Lower lobe of right lung (tissue), 2 donors: ENCODE measurements at regions not wholly inside any gene's neighbourhood (a gene's known extent, or its start where the extent isn't known, plus 50 kb on each side); places are given as distances from the start of the nearest gene placed in this dataset.

Source experiments
- ATAC-seq, 2 donors: fragments of 200-7000 bp; cut with Tn5 transposase; one replicate each; pipeline ENCODE4 v1.9.1; 2020 to 2022; ENCODE audit warnings: mild to moderate bottlenecking in 2 of 2, moderate library complexity in 2 of 2
- DNase-seq: peaks from one replicate; pipeline ENCODE4 v3.0.0-alpha.2; 2020
- H3K27ac ChIP-seq: fragments of 200-600 bp; one replicate; pipeline ENCODE4 v1.8.0; 2022
- H3K27me3 ChIP-seq: fragments of 200-600 bp; one replicate; pipeline ENCODE4 v1.8.0; 2022; ENCODE audit warnings: low read depth
- H3K36me3 ChIP-seq: fragments of 200-600 bp; one replicate; pipeline ENCODE4 v1.8.0; 2022; ENCODE audit warnings: mild to moderate bottlenecking
- H3K4me1 ChIP-seq: fragments of 200-600 bp; one replicate; pipeline ENCODE4 v1.8.0; 2022
- H3K4me3 ChIP-seq: fragments of 200-600 bp; one replicate; pipeline ENCODE4 v1.8.0; 2022; ENCODE audit warnings: mild to moderate bottlenecking
- H3K9me3 ChIP-seq: fragments of 200-600 bp; one replicate; pipeline ENCODE4 v1.8.0; 2022
- intact Hi-C: fragments of 100-400 bp; cut with DNase I; formaldehyde crosslinking; loops from one replicate; pipeline ENCODE4 v1.11.0; 2022
- TF ChIP-seq, protein P1 (sequence below): fragments of 200-600 bp; IDR thresholded peaks from one replicate; pipeline ENCODE4 v1.8.0; 2022; ENCODE audit warnings: antibody characterized with exemption, mild to moderate bottlenecking
- donor health status: DM: no; HTN: yes; CAD: no; lungs with severe emphysema.

DNA sequence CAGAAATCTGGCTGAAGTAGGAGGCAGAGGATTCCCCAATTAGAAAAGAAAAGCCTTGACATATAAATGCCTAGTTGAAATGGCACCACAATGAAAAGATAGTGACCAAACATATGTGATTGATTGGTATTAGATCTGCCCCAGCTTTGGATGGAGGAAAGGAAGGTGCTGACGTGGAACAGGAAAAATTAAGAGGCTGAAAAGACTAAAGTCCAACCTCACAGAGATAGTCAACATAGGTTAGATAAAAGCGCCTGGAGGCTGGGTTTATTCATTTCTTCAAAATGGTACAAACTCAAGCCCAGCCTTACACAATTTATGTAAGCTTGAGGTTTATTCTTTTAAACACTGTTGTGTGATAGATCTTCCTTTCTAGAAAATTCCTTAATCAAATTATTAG lies 129.6 kb downstream of the RPS29 start:
- Histone ChIP-seq H3K27me3 (no peaks in the 10 kb centered on the region), H3K9me3 (no peaks in the 10 kb centered on the region), H3K27ac (no peak overlapping the region), H3K4me1 (no peaks in the 10 kb centered on the region), H3K4me3 (no peak overlapping the region), H3K36me3 (no peaks in the 10 kb centered on the region)
- intact Hi-C loops: no loop called here
- ATAC-seq: no peak
- TF ChIP-seq, protein P1, sequence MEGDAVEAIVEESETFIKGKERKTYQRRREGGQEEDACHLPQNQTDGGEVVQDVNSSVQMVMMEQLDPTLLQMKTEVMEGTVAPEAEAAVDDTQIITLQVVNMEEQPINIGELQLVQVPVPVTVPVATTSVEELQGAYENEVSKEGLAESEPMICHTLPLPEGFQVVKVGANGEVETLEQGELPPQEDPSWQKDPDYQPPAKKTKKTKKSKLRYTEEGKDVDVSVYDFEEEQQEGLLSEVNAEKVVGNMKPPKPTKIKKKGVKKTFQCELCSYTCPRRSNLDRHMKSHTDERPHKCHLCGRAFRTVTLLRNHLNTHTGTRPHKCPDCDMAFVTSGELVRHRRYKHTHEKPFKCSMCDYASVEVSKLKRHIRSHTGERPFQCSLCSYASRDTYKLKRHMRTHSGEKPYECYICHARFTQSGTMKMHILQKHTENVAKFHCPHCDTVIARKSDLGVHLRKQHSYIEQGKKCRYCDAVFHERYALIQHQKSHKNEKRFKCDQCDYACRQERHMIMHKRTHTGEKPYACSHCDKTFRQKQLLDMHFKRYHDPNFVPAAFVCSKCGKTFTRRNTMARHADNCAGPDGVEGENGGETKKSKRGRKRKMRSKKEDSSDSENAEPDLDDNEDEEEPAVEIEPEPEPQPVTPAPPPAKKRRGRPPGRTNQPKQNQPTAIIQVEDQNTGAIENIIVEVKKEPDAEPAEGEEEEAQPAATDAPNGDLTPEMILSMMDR: no peak
- DNase-seq: no peak

DNA sequence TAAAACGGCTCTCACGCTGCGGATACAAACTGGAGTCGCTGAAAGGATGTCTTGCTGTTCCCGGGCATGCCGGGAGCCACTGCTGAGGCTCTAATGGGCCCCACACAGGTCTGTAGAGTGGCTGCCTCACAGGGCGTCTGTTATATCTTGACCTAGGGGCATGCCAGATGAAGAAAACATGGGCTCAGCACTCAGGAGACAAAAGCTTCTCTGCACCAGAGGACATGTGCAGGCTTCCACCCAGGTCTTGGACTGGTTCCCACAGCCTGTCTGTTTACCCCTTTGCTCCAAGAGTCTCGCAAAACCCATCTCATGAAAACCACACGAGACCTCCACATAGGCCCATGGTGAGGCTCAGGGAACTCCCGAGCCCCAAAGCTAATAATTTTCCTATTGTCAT lies 134.2 kb downstream of the RPS29 start:
- Histone ChIP-seq H3K27ac (no peak overlapping the region), H3K4me1 (no peaks in the 10 kb centered on the region), H3K27me3 (no peaks in the 10 kb centered on the region), H3K4me3 (no peak overlapping the region), H3K9me3 (peaks cover 10% of the 10 kb centered on the region), H3K36me3 (no peaks in the 10 kb centered on the region)
- ATAC-seq (no peak), DNase-seq (no peak)
- TF ChIP-seq, protein P1: no peak
- intact Hi-C loops: no loop called here

DNA sequence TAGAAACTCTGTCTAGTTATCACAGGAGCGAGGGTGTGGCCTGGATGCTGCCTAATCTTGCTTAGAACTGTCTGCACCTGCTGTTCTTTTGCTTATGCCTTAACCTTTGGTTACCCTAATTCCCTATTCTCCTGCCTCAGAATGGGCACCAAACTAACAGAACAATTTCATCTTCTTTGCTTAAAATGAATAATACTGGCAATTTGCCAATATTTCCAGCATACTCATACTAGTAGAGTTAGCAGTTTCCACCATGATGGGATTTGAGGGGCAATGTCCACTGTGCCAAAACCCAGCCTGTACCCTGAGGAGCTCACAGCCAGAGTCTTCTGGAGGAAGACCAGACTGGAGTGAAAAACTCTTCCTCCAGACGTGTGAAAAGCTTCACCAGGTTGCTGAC lies 136.4 kb downstream of the RPS29 start:
- intact Hi-C loops: no loop called here
- Histone ChIP-seq H3K27me3 (no peaks in the 10 kb centered on the region), H3K4me1 (no peaks in the 10 kb centered on the region), H3K4me3 (no peak overlapping the region), H3K36me3 (no peaks in the 10 kb centered on the region), H3K9me3 (peaks cover 10% of the 10 kb centered on the region), H3K27ac (no peak overlapping the region)
- TF ChIP-seq, protein P1: no peak
- ATAC-seq: no peak
- DNase-seq: no peak

DNA sequence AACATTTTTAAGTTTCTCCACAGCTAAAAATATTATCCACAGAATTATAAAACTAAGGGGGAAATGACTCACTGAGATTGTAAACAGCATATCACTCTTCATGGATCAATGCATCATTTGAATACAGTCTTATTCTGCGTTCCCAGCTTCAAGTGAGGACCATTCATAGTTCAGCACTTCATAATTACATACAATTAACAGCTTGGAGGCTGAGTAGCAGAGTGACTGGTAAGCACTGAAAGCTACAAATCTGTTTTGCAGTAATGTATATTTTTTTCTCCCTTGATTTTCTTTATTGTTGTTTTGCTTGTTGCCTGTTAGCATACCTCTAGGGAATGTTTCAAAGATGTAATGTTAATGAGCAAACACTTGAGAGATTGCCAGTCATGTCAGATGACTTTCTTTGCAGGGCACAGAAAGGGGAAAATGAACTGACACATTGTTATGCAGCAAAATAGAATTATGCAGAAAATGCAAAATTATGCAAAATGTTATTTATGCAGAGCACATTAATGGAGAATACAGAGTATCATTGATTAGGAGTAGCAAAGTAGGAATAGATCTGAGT lies 138.6 kb downstream of the RPS29 start:
- TF ChIP-seq, protein P1: no peak
- H3K27ac ChIP-seq: no peak overlapping the region
- H3K27me3 ChIP-seq: no peaks in the 10 kb centered on the region
- intact Hi-C loops: no loop called here
- ATAC-seq: no peak
- H3K4me3 ChIP-seq: no peak overlapping the region
- no peaks in the 10 kb centered on the region for H3K36me3 ChIP-seq
- DNase-seq: no peak
- no peaks in the 10 kb centered on the region for H3K4me1 ChIP-seq
- peaks cover 10% of the 10 kb centered on the region for H3K9me3 ChIP-seq

DNA sequence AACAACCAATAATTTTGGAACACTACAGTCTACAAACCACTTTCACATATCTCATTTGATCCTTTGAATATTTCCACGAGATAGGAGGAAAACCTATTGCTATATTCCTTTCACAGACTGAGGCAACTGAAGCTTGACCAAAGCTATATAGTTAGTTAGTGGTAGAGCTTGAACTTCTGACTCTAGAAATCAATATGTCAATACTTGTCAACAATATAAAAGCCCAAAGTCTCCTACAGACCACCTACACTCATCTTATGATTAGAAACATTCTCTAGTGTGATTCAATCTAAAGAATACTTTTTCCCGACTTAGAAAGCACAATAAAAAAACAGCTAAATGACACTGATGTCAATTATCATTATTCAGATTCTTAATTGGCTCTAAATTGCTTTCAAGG lies 139.4 kb downstream of the RPS29 start:
- intact Hi-C loops: no loop called here
- Histone ChIP-seq H3K4me3 (no peak overlapping the region), H3K36me3 (no peaks in the 10 kb centered on the region), H3K4me1 (no peaks in the 10 kb centered on the region), H3K27ac (no peak overlapping the region), H3K27me3 (no peaks in the 10 kb centered on the region), H3K9me3 (peaks cover 10% of the 10 kb centered on the region)
- ATAC-seq (no peak), DNase-seq (no peak)
- TF ChIP-seq, protein P1: no peak
